ENCODE measurements at regions not wholly inside any gene's neighbourhood (a gene's known extent, or its start where the extent isn't known, plus 50 kb on each side); places are given as distances from the start of the nearest gene placed in this dataset.

- Histone ChIP-seq H3K4me2 (no peak overlapping the region), H3K79me2 (ENCODE audit: low read depth) (no peaks in the 10 kb centered on the region), H3K27me3 (no peaks in the 10 kb centered on the region), H3F3A (ENCODE audit: low read depth) (no peaks in the 10 kb centered on the region), H3K4me3 (no peak overlapping the region), H3K36me3 (no peaks in the 10 kb centered on the region), H3K27ac (no peak overlapping the region), H2AFZ (replicated peaks) (no peak overlapping the region), H3K9ac (no peak overlapping the region), H3K9me3 (ENCODE audit: low read depth) (no peaks in the 10 kb centered on the region), H4K20me1 (ENCODE audit: low read depth) (no peaks in the 10 kb centered on the region), H3K4me1 (no peaks in the 10 kb centered on the region)
- no peaks in the 10 kb centered on the region for H3K36me3 Mint-ChIP-seq
- H3K27me3 Mint-ChIP-seq (ENCODE audit: insufficient read depth, low read depth) = no peaks in the 10 kb centered on the region
- H3K4me3 Mint-ChIP-seq = no peak overlapping the region
- no peaks in the 10 kb centered on the region for H3K9me3 Mint-ChIP-seq
- TF ChIP-seq EZH2 (IDR thresholded peaks at IDR 0.05) = no peak
- no peak for TF ChIP-seq CTCF (IDR thresholded peaks at IDR 0.05)
- no peak for TF ChIP-seq EZH2phosphoT487 (IDR thresholded peaks at IDR 0.05)
- H3K27ac Mint-ChIP-seq = no peak overlapping the region
- H3K4me1 Mint-ChIP-seq = no peaks in the 10 kb centered on the region
- no peak for DNase-seq (ENCODE audit: low spot score)
Measured at GRCh38 chr2:191611614-191612013, 66.3 kb upstream of the NABP1 start.

- no peaks in the 10 kb centered on the region for H3K36me3 ChIP-seq
- Mint-ChIP-seq H3K36me3 (no peaks in the 10 kb centered on the region), H3K4me1 (no peaks in the 10 kb centered on the region), H3K27me3 (ENCODE audit: insufficient read depth, low read depth) (no peaks in the 10 kb centered on the region), H3K9me3 (no peaks in the 10 kb centered on the region), H3K27ac (no peak overlapping the region), H3K4me3 (no peak overlapping the region)
- TF ChIP-seq EZH2phosphoT487 (IDR thresholded peaks at IDR 0.05) (no peak), EZH2 (IDR thresholded peaks at IDR 0.05) (no peak), CTCF (IDR thresholded peaks at IDR 0.05) (no peak)
- H3K9me3 ChIP-seq (ENCODE audit: low read depth) = no peaks in the 10 kb centered on the region
- no peaks in the 10 kb centered on the region for H3K79me2 ChIP-seq (ENCODE audit: low read depth)
- no peaks in the 10 kb centered on the region for H3F3A ChIP-seq (ENCODE audit: low read depth)
- no peaks in the 10 kb centered on the region for H3K27me3 ChIP-seq
- H2AFZ ChIP-seq (replicated peaks) = no peak overlapping the region
- H3K9ac ChIP-seq = no peak overlapping the region
- no peak overlapping the region for H3K27ac ChIP-seq
- H3K4me1 ChIP-seq = no peaks in the 10 kb centered on the region
- no peak overlapping the region for H3K4me3 ChIP-seq
- no peak for DNase-seq (ENCODE audit: low spot score)
- H3K4me2 ChIP-seq = no peak overlapping the region
- no peaks in the 10 kb centered on the region for H4K20me1 ChIP-seq (ENCODE audit: low read depth)
Measured at GRCh38 chr2:191612496-191612895, 65.4 kb upstream of the NABP1 start.

- Histone ChIP-seq H3F3A (ENCODE audit: low read depth) (no peaks in the 10 kb centered on the region), H3K36me3 (no peaks in the 10 kb centered on the region), H2AFZ (replicated peaks) (no peak overlapping the region), H3K4me1 (no peaks in the 10 kb centered on the region), H3K4me3 (no peak overlapping the region), H3K9me3 (ENCODE audit: low read depth) (no peaks in the 10 kb centered on the region), H3K27ac (no peak overlapping the region), H3K27me3 (no peaks in the 10 kb centered on the region), H4K20me1 (ENCODE audit: low read depth) (no peaks in the 10 kb centered on the region), H3K79me2 (ENCODE audit: low read depth) (no peaks in the 10 kb centered on the region), H3K9ac (no peak overlapping the region), H3K4me2 (no peak overlapping the region)
- no peaks in the 10 kb centered on the region for H3K27me3 Mint-ChIP-seq (ENCODE audit: insufficient read depth, low read depth)
- no peak for DNase-seq (ENCODE audit: low spot score)
- H3K27ac Mint-ChIP-seq = no peak overlapping the region
- H3K4me1 Mint-ChIP-seq = no peaks in the 10 kb centered on the region
- H3K36me3 Mint-ChIP-seq = no peaks in the 10 kb centered on the region
- TF ChIP-seq CTCF (IDR thresholded peaks at IDR 0.05) = no peak
- TF ChIP-seq EZH2 (IDR thresholded peaks at IDR 0.05) = no peak
- TF ChIP-seq EZH2phosphoT487 (IDR thresholded peaks at IDR 0.05) = no peak
- no peak overlapping the region for H3K4me3 Mint-ChIP-seq
- H3K9me3 Mint-ChIP-seq = no peaks in the 10 kb centered on the region
Measured at GRCh38 chr2:191614759-191615158, 63.2 kb upstream of the NABP1 start.

- Mint-ChIP-seq H3K9me3 (no peaks in the 10 kb centered on the region), H3K27ac (no peak overlapping the region), H3K4me1 (no peaks in the 10 kb centered on the region), H3K4me3 (no peak overlapping the region), H3K27me3 (ENCODE audit: insufficient read depth, low read depth) (no peaks in the 10 kb centered on the region), H3K36me3 (no peaks in the 10 kb centered on the region)
- Histone ChIP-seq H3K36me3 (no peaks in the 10 kb centered on the region), H3K27ac (no peak overlapping the region), H4K20me1 (ENCODE audit: low read depth) (no peaks in the 10 kb centered on the region), H3F3A (ENCODE audit: low read depth) (no peaks in the 10 kb centered on the region), H3K9me3 (ENCODE audit: low read depth) (no peaks in the 10 kb centered on the region), H3K9ac (no peak overlapping the region), H3K4me3 (no peak overlapping the region), H2AFZ (replicated peaks) (no peak overlapping the region), H3K27me3 (no peaks in the 10 kb centered on the region), H3K79me2 (ENCODE audit: low read depth) (no peaks in the 10 kb centered on the region), H3K4me2 (no peak overlapping the region), H3K4me1 (no peaks in the 10 kb centered on the region)
- DNase-seq (ENCODE audit: low spot score) = no peak
- no peak for TF ChIP-seq EZH2phosphoT487 (IDR thresholded peaks at IDR 0.05)
- no peak for TF ChIP-seq CTCF (IDR thresholded peaks at IDR 0.05)
- no peak for TF ChIP-seq EZH2 (IDR thresholded peaks at IDR 0.05)
Measured at GRCh38 chr2:191615596-191615995, 62.3 kb upstream of the NABP1 start.

Data from neural progenitor cell (in vitro differentiated cells).